Endothelial cell of umbilical vein (primary cell): ENCODE measurements at regions not wholly inside any gene's neighbourhood (a gene's known extent, or its start where the extent isn't known, plus 50 kb on each side); places are given as distances from the start of the nearest gene placed in this dataset.

Experiments
- BruUV-seq: library from RNA; stranded (reverse); fragments of 400-500 nt; replicated peaks from 2 replicates; lab custom pipeline; 2021; lab: Mats Ljungman, UMichigan
- CTCF ChIA-PET: fragments of 300-600, 350-600 bp; sonication (Branson Sonifier 250); formaldehyde crosslinking; loops from one replicate; lab custom pipeline; 2021; ENCODE audit warnings: antibody characterized with exemption, inconsistent platforms; lab: Charles Lee
- POLR2A ChIA-PET: fragments of 300-600, 350-600 bp; sonication (Branson Sonifier 250); formaldehyde crosslinking; loops from one replicate; lab custom pipeline; 2021; ENCODE audit warnings: antibody characterized with exemption, inconsistent platforms; lab: Charles Lee
- DNase-seq: peaks from one replicate; pipeline ENCODE4 v3.0.0-alpha.2; 2011; ENCODE audit warnings: low read depth, low spot score
- FAIRE-seq: peaks from 2 replicates; lab custom pipeline; 2011; peaks lifted over from hg19 to GRCh38; lab: Jason Lieb, UNC
- H2AFZ ChIP-seq: 2 replicates; pipeline ENCODE4 v1.6.0; 2012; ENCODE audit warnings: low read depth, low read length, control low read depth, inconsistent platforms
- H3K27ac ChIP-seq: 2 replicates; pipeline ENCODE4 v1.5.1; 2011; ENCODE audit warnings: low read depth, mild to moderate bottlenecking, control low read depth, low read length, moderate library complexity; ENCODE audit not compliant: insufficient read depth
- H3K27me3 ChIP-seq, 2 experiments: 2 replicates each; pipeline versions ENCODE4 v1.6.0 to v1.6.1; 2011; ENCODE audit warnings: low read length in 2 of 2, mixed read lengths in 1 of 2; ENCODE audit not compliant: control insufficient read depth in 2 of 2, insufficient read depth in 2 of 2
- H3K36me3 ChIP-seq, 2 experiments: 2 replicates in 1 of 2; 3 replicates in 1 of 2; pipeline ENCODE4 v1.5.1; 2011; ENCODE audit warnings: low read length in 2 of 2, mild to moderate bottlenecking in 1 of 2, moderate library complexity in 1 of 2; ENCODE audit not compliant: control insufficient read depth in 2 of 2, insufficient read depth in 2 of 2; ENCODE audit errors: extremely low read depth in 1 of 2
- H3K4me1 ChIP-seq: 3 replicates; pipeline ENCODE4 v1.5.1; 2011; ENCODE audit warnings: mild to moderate bottlenecking, low read length; ENCODE audit not compliant: control insufficient read depth, insufficient read depth; ENCODE audit errors: extremely low read depth
- H3K4me2 ChIP-seq: 2 replicates; pipeline ENCODE4 v1.6.1; 2011; ENCODE audit warnings: low read length, control low read depth, mixed read lengths; ENCODE audit not compliant: insufficient read depth
- H3K4me3 ChIP-seq, 3 experiments: fragments of 200-600 bp in 1 of 3; sonication (generic), shearing (Covaris generic) in 1 of 3; replicated peaks in 1 of 3; 2 replicates each; pipeline ENCODE4 v1.5.1; 2011 to 2016; ENCODE audit warnings: control low read depth in 3 of 3, low read length in 3 of 3, mild to moderate bottlenecking in 2 of 3, inconsistent platforms in 1 of 3, low read depth in 1 of 3, moderate library complexity in 1 of 3; ENCODE audit not compliant: insufficient read depth in 1 of 3
- H3K79me2 ChIP-seq: 2 replicates; pipeline ENCODE4 v1.6.0; 2012; ENCODE audit warnings: low read length, inconsistent platforms; ENCODE audit not compliant: control insufficient read depth, insufficient read depth
- H3K9ac ChIP-seq: replicated peaks from 2 replicates; pipeline ENCODE3; 2011; ENCODE audit warnings: low read length, control low read depth; ENCODE audit not compliant: insufficient read depth; ENCODE audit errors: extremely low read depth
- H3K9me1 ChIP-seq: replicated peaks from 3 replicates; pipeline ENCODE4 v1.6.0; 2011; ENCODE audit warnings: mild to moderate bottlenecking, low read length; ENCODE audit not compliant: control insufficient read depth, insufficient read depth; ENCODE audit errors: extremely low read depth
- H3K9me3 ChIP-seq: replicated peaks from 2 replicates; pipeline ENCODE4 v1.5.1; 2012; ENCODE audit warnings: low read length, inconsistent platforms; ENCODE audit not compliant: control insufficient read depth, insufficient read depth
- H4K20me1 ChIP-seq: replicated peaks from 2 replicates; pipeline ENCODE3; 2011; ENCODE audit warnings: mild to moderate bottlenecking, low read length; ENCODE audit not compliant: control insufficient read depth, insufficient read depth; ENCODE audit errors: extremely low read depth
- GATA2 ChIP-seq: IDR thresholded peaks from 2 replicates; pipeline ENCODE4 v1.7.0; 2011; ENCODE audit warnings: low read depth, mild to moderate bottlenecking, moderate library complexity, mixed read lengths, low read length; ENCODE audit not compliant: insufficient read length, insufficient read depth
- JUN ChIP-seq: IDR thresholded peaks from 2 replicates; pipeline ENCODE4 v1.6.1; 2011; ENCODE audit warnings: borderline replicate concordance, low read depth; ENCODE audit not compliant: insufficient read length, insufficient read depth
- MYC ChIP-seq: IDR thresholded peaks from one replicate; pipeline ENCODE4 v1.6.1; 2011; ENCODE audit warnings: mild to moderate bottlenecking, low read depth, low read length
- POLR2A ChIP-seq: IDR thresholded peaks from 2 replicates; pipeline ENCODE4 v1.6.1; 2012; ENCODE audit warnings: low read depth, mild to moderate bottlenecking, control low read depth, low read length
- POLR2AphosphoS5 ChIP-seq: IDR thresholded peaks from 2 replicates; pipeline ENCODE4 v1.6.1; 2012; ENCODE audit warnings: low read depth, mild to moderate bottlenecking, control low read depth, low read length, moderate library complexity; ENCODE audit not compliant: insufficient read depth
- dilution Hi-C: fragments of 300-500 bp; cut with MboI; formaldehyde crosslinking; loops from one replicate; pipeline ENCODE4 v1.15.0; 2019; ENCODE audit warnings: low sequenced_read_pairs; ENCODE audit not compliant: extremely low pct_ligation_motif_present
- intact Hi-C: fragments of 100-400 bp; cut with micrococcal nuclease; formaldehyde crosslinking; loops from one replicate; pipeline ENCODE4 v1.10.0; 2022
- TF ChIP-seq, protein P1 (sequence below): IDR thresholded peaks from 2 replicates; pipeline ENCODE4 v1.6.1; 2011; ENCODE audit not compliant: insufficient read depth, insufficient read length
- TF ChIP-seq, protein P2 (sequence below), 2 donors: IDR thresholded peaks; 1 replicate in 1 of 2; 2 replicates in 1 of 2; pipeline ENCODE4 v1.5.1; 2011; ENCODE audit warnings: low read length in 2 of 2, mild to moderate bottlenecking in 2 of 2, moderate library complexity in 2 of 2, control low read depth in 1 of 2, inconsistent platforms in 1 of 2, low read depth in 1 of 2; ENCODE audit not compliant: insufficient read depth in 1 of 2; ENCODE audit errors: extremely low read depth in 1 of 2

- no peaks in the 10 kb centered on the region for H3K36me3 ChIP-seq
- no peak overlapping the region for H3K27ac ChIP-seq
- H3K9me3 ChIP-seq = no peaks in the 10 kb centered on the region
- H3K4me3 ChIP-seq = no peak overlapping the region
- dilution Hi-C loops = no loop called here
- BruUV-seq = no TSS peak
- no peaks in the 10 kb centered on the region for H3K79me2 ChIP-seq
- no peaks in the 10 kb centered on the region for H3K4me1 ChIP-seq
- no peak overlapping the region for H2AFZ ChIP-seq
- H3K9me1 ChIP-seq = no peaks in the 10 kb centered on the region
- TF ChIP-seq, protein P1, sequence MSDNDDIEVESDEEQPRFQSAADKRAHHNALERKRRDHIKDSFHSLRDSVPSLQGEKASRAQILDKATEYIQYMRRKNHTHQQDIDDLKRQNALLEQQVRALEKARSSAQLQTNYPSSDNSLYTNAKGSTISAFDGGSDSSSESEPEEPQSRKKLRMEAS = no peak
- TF ChIP-seq POLR2A (no peak), JUN (no peak), GATA2 (no peak), MYC (no peak)
- TF ChIP-seq, protein P2, sequence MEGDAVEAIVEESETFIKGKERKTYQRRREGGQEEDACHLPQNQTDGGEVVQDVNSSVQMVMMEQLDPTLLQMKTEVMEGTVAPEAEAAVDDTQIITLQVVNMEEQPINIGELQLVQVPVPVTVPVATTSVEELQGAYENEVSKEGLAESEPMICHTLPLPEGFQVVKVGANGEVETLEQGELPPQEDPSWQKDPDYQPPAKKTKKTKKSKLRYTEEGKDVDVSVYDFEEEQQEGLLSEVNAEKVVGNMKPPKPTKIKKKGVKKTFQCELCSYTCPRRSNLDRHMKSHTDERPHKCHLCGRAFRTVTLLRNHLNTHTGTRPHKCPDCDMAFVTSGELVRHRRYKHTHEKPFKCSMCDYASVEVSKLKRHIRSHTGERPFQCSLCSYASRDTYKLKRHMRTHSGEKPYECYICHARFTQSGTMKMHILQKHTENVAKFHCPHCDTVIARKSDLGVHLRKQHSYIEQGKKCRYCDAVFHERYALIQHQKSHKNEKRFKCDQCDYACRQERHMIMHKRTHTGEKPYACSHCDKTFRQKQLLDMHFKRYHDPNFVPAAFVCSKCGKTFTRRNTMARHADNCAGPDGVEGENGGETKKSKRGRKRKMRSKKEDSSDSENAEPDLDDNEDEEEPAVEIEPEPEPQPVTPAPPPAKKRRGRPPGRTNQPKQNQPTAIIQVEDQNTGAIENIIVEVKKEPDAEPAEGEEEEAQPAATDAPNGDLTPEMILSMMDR (IDR thresholded peaks at IDR 0.05; ENCODE audit: extremely low read depth in 1 of 2, insufficient read depth in 1 of 2, low read depth in 1 of 2, low read length in 2 of 2) = no peak
- intact Hi-C loops = no loop called here
- FAIRE-seq = no peak
- ChIA-PET POLR2A (no interaction called here), CTCF (interaction anchor here (0.9 to 1.1 kb wide), 2 partner anchors 34 to 100 kb away, joined by 3 read pairs; no protein-coding TSS in a partner anchor)
- no peaks in the 10 kb centered on the region for H3K27me3 ChIP-seq
- DNase-seq = no peak
- no peak overlapping the region for H3K4me2 ChIP-seq
- no peaks in the 10 kb centered on the region for H4K20me1 ChIP-seq
- H3K9ac ChIP-seq = no peak overlapping the region
Observed at GRCh38 chr1:218967254-218967653, 206.4 kb upstream of the LYPLAL1 start.

- no peaks in the 10 kb centered on the region for H3K4me1 ChIP-seq
- TF ChIP-seq POLR2AphosphoS5 = no peak
- TF ChIP-seq, protein P2 (IDR thresholded peaks at IDR 0.05; ENCODE audit: extremely low read depth in 1 of 2, insufficient read depth in 1 of 2, low read depth in 1 of 2, low read length in 2 of 2) = no peak
- intact Hi-C loops = no loop called here
- no TSS peak for BruUV-seq
- H3K9me1 ChIP-seq = no peaks in the 10 kb centered on the region
- H3K79me2 ChIP-seq = no peaks in the 10 kb centered on the region
- H3K36me3 ChIP-seq = no peaks in the 10 kb centered on the region
- DNase-seq = no peak
- no peak overlapping the region for H2AFZ ChIP-seq
- no peak overlapping the region for H3K27ac ChIP-seq
- dilution Hi-C loops = no loop called here
- H4K20me1 ChIP-seq = no peaks in the 10 kb centered on the region
- ChIA-PET POLR2A (interaction anchor here (0.5 kb wide), 1 partner anchor 408 kb away, joined by 3 read pairs; no protein-coding TSS in a partner anchor), CTCF (interaction anchor here (0.9 to 1.1 kb wide), 2 partner anchors 33 to 99 kb away, joined by 3 read pairs; no protein-coding TSS in a partner anchor)
- no peak overlapping the region for H3K4me3 ChIP-seq
- H3K4me2 ChIP-seq = no peak overlapping the region
- no peaks in the 10 kb centered on the region for H3K9me3 ChIP-seq
- no peaks in the 10 kb centered on the region for H3K27me3 ChIP-seq
- FAIRE-seq = no peak
- no peak overlapping the region for H3K9ac ChIP-seq
Observed at GRCh38 chr1:218967836-218968235, 205.8 kb upstream of the LYPLAL1 start.
